Neural progenitor cell (in vitro differentiated cells): ENCODE measurements at regions not wholly inside any gene's neighbourhood (a gene's known extent, or its start where the extent isn't known, plus 50 kb on each side); places are given as distances from the start of the nearest gene placed in this dataset.

Experiments used
- CTCF ChIP-seq: fragments of 200-600 bp; sonication (generic); IDR thresholded peaks from 2 replicates; pipeline ENCODE4 v1.5.1; 2017; ENCODE audit warnings: antibody characterized with exemption, mild to moderate bottlenecking
- EZH2 ChIP-seq: fragments of 200-600 bp; sonication (generic); IDR thresholded peaks from 2 replicates; pipeline ENCODE4 v1.6.1; 2017; ENCODE audit warnings: antibody characterized with exemption, mild to moderate bottlenecking, moderate library complexity

- TF ChIP-seq CTCF (no peak), EZH2 (no peak)
Measured at GRCh38 chr21:16777041-16777720, 735.7 kb upstream of the CXADR start.
